Activated T-cell treated with anti-CD3 and anti-CD28 coated beads, Interleukin-2, amount 50 U/mL, for 72 hours (primary cell): ENCODE measurements at regions not wholly inside any gene's neighbourhood (a gene's known extent, or its start where the extent isn't known, plus 50 kb on each side); places are given as distances from the start of the nearest gene placed in this dataset.
A peak's percentile ranks its signal among the peaks of the same experiment; 100 is the strongest.

Source experiments
- ATAC-seq, 2 donors: fragments of 150-1000 bp; cut with Tn5 transposase; replicated peaks in 1 of 2; 2 replicates each; pipeline ENCODE4 v1.10.0; 2021; ENCODE audit warnings: moderate library complexity in 2 of 2, mild to moderate bottlenecking in 1 of 2
- DNase-seq, 2 donors: peaks; one replicate each; pipeline ENCODE4 v3.0.0; 2021 to 2022; ENCODE audit warnings: mixed read lengths in 1 of 2
- H3K27ac Mint-ChIP-seq: one replicate; pipeline ENCODE4 v1.8.0; 2022; ENCODE audit warnings: mild to moderate bottlenecking, moderate library complexity, mixed read lengths
- H3K27me3 Mint-ChIP-seq: one replicate; pipeline ENCODE4 v1.8.0; 2022; ENCODE audit warnings: low read depth, mixed read lengths
- H3K36me3 Mint-ChIP-seq, 2 donors: one replicate each; pipeline ENCODE4 v1.8.0; 2022; ENCODE audit warnings: mixed read lengths in 2 of 2, mild to moderate bottlenecking in 1 of 2; ENCODE audit not compliant: insufficient read depth in 2 of 2
- H3K4me1 Mint-ChIP-seq: one replicate; pipeline ENCODE4 v1.8.0; 2022; ENCODE audit warnings: low read depth, mixed read lengths
- H3K4me3 Mint-ChIP-seq, 2 donors: one replicate each; pipeline ENCODE4 v1.8.0; 2022; ENCODE audit warnings: mild to moderate bottlenecking in 2 of 2, mixed read lengths in 2 of 2, moderate library complexity in 2 of 2
- H3K9me3 Mint-ChIP-seq, 2 donors: one replicate each; pipeline ENCODE4 v1.8.0; 2022; ENCODE audit warnings: mixed read lengths in 2 of 2

GRCh38 chr2:38509947-38510326, 92.8 kb downstream of the HNRNPLL start:
- peaks cover 2 to 4% of the 10 kb centered on the region in 2 donors for H3K9me3 Mint-ChIP-seq
- H3K4me3 Mint-ChIP-seq, result no peak overlapping the region
- peaks cover 4 to 7% of the 10 kb centered on the region in 2 donors for H3K36me3 Mint-ChIP-seq
- DNase-seq (no peak), ATAC-seq (no peak)
- no peaks in the 10 kb centered on the region for H3K4me1 Mint-ChIP-seq
- peaks cover 13% of the 10 kb centered on the region for H3K27me3 Mint-ChIP-seq
- H3K27ac Mint-ChIP-seq, result no peak overlapping the region

DNA sequence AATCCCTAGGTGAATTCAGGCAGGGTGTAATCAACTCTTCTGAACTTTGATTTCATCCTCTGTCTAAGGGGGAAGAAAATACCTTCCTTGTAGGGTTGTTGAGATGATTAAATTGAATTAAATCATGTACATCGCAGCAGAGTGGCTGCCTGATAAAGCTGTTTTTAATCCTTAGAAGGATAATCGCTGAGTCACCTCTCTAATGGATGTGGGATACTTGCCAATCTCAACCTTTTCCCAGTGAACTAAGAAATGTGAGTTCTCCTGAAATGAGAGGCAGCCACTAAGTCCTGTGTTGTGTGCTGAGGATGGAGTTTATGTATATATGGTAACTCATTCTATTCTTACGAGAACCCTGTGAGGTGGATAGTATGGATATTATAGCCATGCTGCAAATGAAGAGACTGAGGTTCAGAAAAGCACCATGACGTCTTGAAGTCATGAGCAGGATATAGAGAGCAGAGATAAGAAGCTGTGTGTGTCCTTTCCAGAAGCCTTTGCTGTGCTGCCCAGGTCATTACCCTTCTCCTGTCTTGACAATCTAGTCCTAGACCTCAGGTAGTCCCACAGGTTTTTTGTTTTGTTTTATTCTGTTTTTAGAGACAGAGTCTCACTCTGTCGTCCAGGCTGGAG, 93.3 kb downstream of the HNRNPLL start:
- DNase-seq (no peak), ATAC-seq (no peak)
- no peak overlapping the region for H3K27ac Mint-ChIP-seq
- no peak overlapping the region for H3K4me3 Mint-ChIP-seq
- H3K36me3 Mint-ChIP-seq, result peaks cover 4 to 7% of the 10 kb centered on the region in 2 donors
- H3K27me3 Mint-ChIP-seq, result peaks cover 13% of the 10 kb centered on the region
- H3K4me1 Mint-ChIP-seq, result no peaks in the 10 kb centered on the region
- peaks cover 2 to 4% of the 10 kb centered on the region in 2 donors for H3K9me3 Mint-ChIP-seq

- peaks cover 4 to 7% of the 10 kb centered on the region in 2 donors for H3K36me3 Mint-ChIP-seq
Observed at GRCh38 chr2:38508311-38509039, 94.3 kb downstream of the HNRNPLL start.

GRCh38 chr2:38507712-38508111, 95.0 kb downstream of the HNRNPLL start:
- no peaks in the 10 kb centered on the region for H3K4me1 Mint-ChIP-seq
- no peak for ATAC-seq
- no peak overlapping the region for H3K27ac Mint-ChIP-seq
- H3K9me3 Mint-ChIP-seq, result peaks cover 2 to 4% of the 10 kb centered on the region in 2 donors
- no peak for DNase-seq
- peaks cover 4 to 7% of the 10 kb centered on the region in 2 donors for H3K36me3 Mint-ChIP-seq
- no peak overlapping the region for H3K4me3 Mint-ChIP-seq
- H3K27me3 Mint-ChIP-seq, result peaks cover 21% of the 10 kb centered on the region

More at GRCh38 chr2:38508311-38509039, 94.3 kb downstream of the HNRNPLL start:
- Mint-ChIP-seq H3K27me3 (peaks cover 16% of the 10 kb centered on the region), H3K9me3 (peaks cover 2 to 4% of the 10 kb centered on the region in 2 donors), H3K4me1 (no peaks in the 10 kb centered on the region), H3K27ac (no peak overlapping the region), H3K4me3 (no peak overlapping the region)
- DNase-seq (peak; percentile 82 to 85), ATAC-seq (peak; percentile 76 to 83)

DNA sequence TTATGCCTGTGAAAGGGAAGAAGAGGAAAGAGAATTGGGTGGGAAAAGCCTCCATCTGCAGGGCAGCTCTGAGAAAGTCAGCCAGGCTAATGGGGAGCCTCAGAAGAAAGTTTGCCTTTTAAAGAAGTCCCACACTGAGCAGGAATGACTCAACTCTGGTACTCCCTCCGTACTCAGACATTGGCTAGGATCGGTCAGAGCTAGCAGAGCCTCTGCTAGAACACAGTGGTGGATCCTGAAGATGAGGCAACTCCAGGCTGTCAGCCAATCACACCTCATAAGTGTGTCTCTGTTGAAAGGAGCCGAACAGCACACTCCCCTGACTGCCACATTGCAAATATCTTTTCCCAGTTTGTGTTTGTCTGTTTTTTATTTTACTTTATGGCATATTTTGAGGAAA, 96.9 kb downstream of the HNRNPLL start:
- no peak overlapping the region for H3K4me3 Mint-ChIP-seq
- H3K36me3 Mint-ChIP-seq, result peaks cover 7 to 10% of the 10 kb centered on the region in 2 donors
- ATAC-seq (no peak), DNase-seq (no peak)
- no peaks in the 10 kb centered on the region for H3K4me1 Mint-ChIP-seq
- peaks cover 5 to 10% of the 10 kb centered on the region in 2 donors for H3K9me3 Mint-ChIP-seq
- H3K27me3 Mint-ChIP-seq, result peaks cover 36% of the 10 kb centered on the region
- H3K27ac Mint-ChIP-seq, result no peak overlapping the region

GRCh38 chr2:38504169-38504568, 98.6 kb downstream of the HNRNPLL start:
- DNase-seq (no peak), ATAC-seq (no peak)
- Mint-ChIP-seq H3K9me3 (peaks cover 5 to 10% of the 10 kb centered on the region in 2 donors), H3K27me3 (peaks cover 47% of the 10 kb centered on the region), H3K4me3 (no peak overlapping the region), H3K36me3 (peaks cover 7 to 10% of the 10 kb centered on the region in 2 donors), H3K4me1 (no peaks in the 10 kb centered on the region), H3K27ac (no peak overlapping the region)

DNA sequence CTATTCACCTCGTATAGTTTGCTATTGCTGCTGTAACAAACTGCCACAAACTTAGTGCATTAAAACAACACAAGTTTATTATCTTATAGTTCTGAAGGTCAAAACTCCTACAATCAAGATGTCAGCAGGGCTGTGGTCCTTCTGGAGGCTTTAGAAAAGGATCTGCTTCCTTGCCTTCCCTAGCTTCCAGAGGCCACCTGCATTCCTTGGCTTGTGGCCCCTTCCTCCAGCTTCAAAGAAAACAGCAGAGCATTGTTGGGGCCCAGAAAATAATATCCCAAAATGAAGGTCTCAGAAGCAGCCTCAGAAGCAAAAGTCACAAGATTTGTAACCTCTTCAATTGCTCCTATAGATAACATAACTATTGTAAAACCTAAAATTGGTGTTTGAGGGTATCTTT, 100.6 kb downstream of the HNRNPLL start:
- H3K9me3 Mint-ChIP-seq, result peaks cover 5 to 10% of the 10 kb centered on the region in 2 donors
- no peak overlapping the region for H3K4me3 Mint-ChIP-seq
- H3K4me1 Mint-ChIP-seq, result no peaks in the 10 kb centered on the region
- no peak for DNase-seq
- peaks cover 45% of the 10 kb centered on the region for H3K27me3 Mint-ChIP-seq
- H3K27ac Mint-ChIP-seq, result no peak overlapping the region
- ATAC-seq, result no peak
- peaks cover 7 to 10% of the 10 kb centered on the region in 2 donors for H3K36me3 Mint-ChIP-seq

DNA sequence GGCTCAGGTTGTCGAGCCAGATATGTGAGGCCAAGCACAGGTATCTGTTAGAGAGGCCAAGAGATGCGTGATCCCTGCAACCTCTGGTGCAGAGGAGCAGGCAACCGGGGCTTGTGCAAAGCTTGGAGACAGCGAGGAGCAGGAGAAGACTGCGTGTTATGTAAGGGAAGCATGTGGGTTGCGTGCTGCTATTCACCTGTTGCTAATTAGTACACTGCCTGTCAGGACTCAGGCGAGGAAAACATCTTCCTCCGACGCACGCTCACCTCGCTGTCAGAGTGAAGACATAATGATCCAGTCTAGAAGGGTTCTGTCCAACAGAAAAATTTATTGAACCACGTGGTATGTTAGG, 102.5 kb downstream of the HNRNPLL start:
- ATAC-seq (no peak), DNase-seq (no peak)
- no peak overlapping the region for H3K4me3 Mint-ChIP-seq
- peaks cover 3 to 6% of the 10 kb centered on the region in 2 donors for H3K9me3 Mint-ChIP-seq
- H3K27me3 Mint-ChIP-seq, result peaks cover 34% of the 10 kb centered on the region
- no peaks in the 10 kb centered on the region for H3K4me1 Mint-ChIP-seq
- peaks cover 2 to 4% of the 10 kb centered on the region in 2 donors for H3K36me3 Mint-ChIP-seq
- no peak overlapping the region for H3K27ac Mint-ChIP-seq

GRCh38 chr2:38499548-38500282, 103.0 kb downstream of the HNRNPLL start:
- Mint-ChIP-seq H3K36me3 (peaks cover 2 to 4% of the 10 kb centered on the region in 2 donors), H3K9me3 (peaks cover 3 to 6% of the 10 kb centered on the region in 2 donors), H3K4me1 (no peaks in the 10 kb centered on the region), H3K4me3 (no peak overlapping the region), H3K27me3 (peaks cover 34% of the 10 kb centered on the region), H3K27ac (no peak overlapping the region)
- DNase-seq, result no peak
- no peak for ATAC-seq

DNA sequence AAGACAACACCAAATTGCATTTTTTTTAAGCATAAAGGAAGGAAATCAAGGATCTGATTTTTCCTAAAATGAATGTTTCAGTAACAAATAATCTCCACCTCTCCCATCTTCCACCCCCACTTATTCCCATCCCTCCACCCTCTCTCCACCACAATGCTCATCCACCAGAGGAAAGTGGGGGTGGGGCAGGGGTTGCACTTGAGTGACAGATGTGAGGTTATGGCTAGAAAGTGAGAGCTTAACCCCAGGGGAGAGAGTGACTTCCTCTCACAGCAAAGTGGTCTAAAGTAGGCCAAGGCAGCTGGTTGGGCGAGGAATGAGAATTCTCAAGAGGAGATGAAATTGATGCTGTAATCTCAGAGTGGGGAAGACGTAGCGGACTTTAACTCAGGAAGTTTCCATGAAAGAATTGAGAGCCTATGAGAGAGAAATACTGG, 104.7 kb downstream of the HNRNPLL start:
- ATAC-seq (no peak), DNase-seq (no peak)
- Mint-ChIP-seq H3K4me1 (no peaks in the 10 kb centered on the region), H3K9me3 (peaks cover 3 to 6% of the 10 kb centered on the region in 2 donors), H3K27me3 (peaks cover 27% of the 10 kb centered on the region), H3K36me3 (peaks cover 2 to 4% of the 10 kb centered on the region in 2 donors), H3K27ac (no peak overlapping the region), H3K4me3 (no peak overlapping the region)

- DNase-seq (no peak), ATAC-seq (no peak)
- Mint-ChIP-seq H3K27me3 (peaks cover 25% of the 10 kb centered on the region), H3K36me3 (peaks cover 2 to 3% of the 10 kb centered on the region in 2 donors), H3K27ac (no peak overlapping the region), H3K4me3 (no peak overlapping the region), H3K9me3 (peaks cover 3 to 6% of the 10 kb centered on the region in 2 donors), H3K4me1 (no peaks in the 10 kb centered on the region)
Observed at GRCh38 chr2:38497670-38498037, 105.1 kb downstream of the HNRNPLL start.

DNA sequence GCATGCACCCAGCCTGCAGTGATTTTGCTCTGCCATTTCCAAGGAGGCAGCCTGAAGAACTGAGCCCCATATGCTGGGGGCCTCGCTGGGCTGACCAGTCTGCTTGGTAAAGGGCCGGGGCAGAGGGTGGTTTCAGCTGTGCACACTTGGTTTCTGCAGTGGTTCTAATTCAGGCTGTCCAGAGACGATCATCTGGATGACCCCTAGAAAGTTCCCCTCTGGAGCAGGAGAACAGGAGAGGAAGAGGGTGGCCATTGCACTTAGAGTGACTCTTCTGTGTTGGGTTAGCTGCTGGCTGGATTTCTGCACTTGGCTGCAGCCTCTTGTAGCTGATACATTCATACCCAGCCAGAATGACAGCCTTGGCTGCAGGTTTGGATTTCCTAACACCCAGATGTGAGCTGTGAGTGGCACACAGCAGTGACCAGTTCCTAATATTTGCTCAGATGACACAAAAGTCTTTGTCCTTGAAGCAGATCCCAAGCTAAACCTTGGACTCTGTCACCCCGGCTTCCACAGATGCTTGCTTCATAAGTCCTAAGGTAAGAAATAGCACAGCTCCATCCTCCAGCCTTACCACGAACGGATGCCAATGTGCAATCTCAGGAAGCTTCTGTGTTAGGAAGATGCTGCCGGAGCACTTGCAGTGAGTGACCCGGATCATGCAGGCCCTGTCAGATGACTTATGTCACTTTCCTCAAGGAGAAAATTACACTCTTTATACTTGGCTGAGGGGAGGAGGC, 105.6 kb downstream of the HNRNPLL start:
- DNase-seq (no peak), ATAC-seq (no peak)
- Mint-ChIP-seq H3K27me3 (peaks cover 19% of the 10 kb centered on the region), H3K36me3 (peaks cover 1 to 2% of the 10 kb centered on the region in 2 donors), H3K4me3 (no peak overlapping the region), H3K4me1 (no peaks in the 10 kb centered on the region), H3K27ac (no peak overlapping the region), H3K9me3 (peaks cover 0 to 3% of the 10 kb centered on the region in 2 donors)

DNA sequence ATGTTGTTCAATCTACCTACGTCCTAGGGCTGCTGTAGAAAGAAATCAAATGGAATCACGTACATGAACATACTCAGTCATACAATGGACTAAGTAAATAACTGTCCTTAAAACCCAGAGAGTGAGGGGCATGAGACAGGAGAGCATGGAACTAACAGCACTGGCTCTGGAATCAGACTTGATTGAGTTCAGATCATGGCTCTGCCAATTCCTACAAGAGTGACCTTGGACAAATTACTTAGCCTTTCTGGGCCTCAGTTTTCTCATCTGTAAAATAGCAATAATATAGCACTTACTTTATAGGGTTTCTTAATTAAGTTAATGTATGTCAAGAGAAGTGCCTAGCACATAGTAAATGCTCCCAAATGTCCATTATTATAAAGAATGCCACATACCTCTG, 106.8 kb downstream of the HNRNPLL start:
- Mint-ChIP-seq H3K36me3 (no peaks in the 10 kb centered on the region), H3K9me3 (no peaks in the 10 kb centered on the region), H3K4me1 (no peaks in the 10 kb centered on the region), H3K27me3 (peaks cover 11% of the 10 kb centered on the region), H3K27ac (no peak overlapping the region), H3K4me3 (no peak overlapping the region)
- no peak for ATAC-seq
- DNase-seq, result no peak
